GM18519 (cell line): ENCODE measurements at regions not wholly inside any gene's neighbourhood (a gene's known extent, or its start where the extent isn't known, plus 50 kb on each side); places are given as distances from the start of the nearest gene placed in this dataset.

Experiments
- ATAC-seq: cut with Tn5 transposase; IDR thresholded peaks from one replicate; pipeline ENCODE4 v1.9.1; 2021; ENCODE audit warnings: mild to moderate bottlenecking, moderate library complexity; ENCODE audit not compliant: unreplicated experiment, low FRiP score

- ATAC-seq, result no peak
These were observed 253.4 kb downstream of the SLITRK6 start for GRCh38 chr13:85545771-85546170.

- no peak for ATAC-seq
These were observed 254.5 kb downstream of the SLITRK6 start for GRCh38 chr13:85544756-85545155.

GRCh38 chr13:85543144-85543543 is 256.1 kb downstream of the SLITRK6 start:
- ATAC-seq, result no peak

GRCh38 chr13:85541476-85541875 is 257.7 kb downstream of the SLITRK6 start:
- ATAC-seq, result no peak

- ATAC-seq, result no peak
These were observed 260.3 kb downstream of the SLITRK6 start for GRCh38 chr13:85538957-85539356.

- no peak for ATAC-seq
These were observed 261.6 kb downstream of the SLITRK6 start for GRCh38 chr13:85537601-85538000.

- no peak for ATAC-seq
These were observed 262.5 kb downstream of the SLITRK6 start for GRCh38 chr13:85536706-85537105.

- ATAC-seq, result no peak
These were observed 263.7 kb downstream of the SLITRK6 start for GRCh38 chr13:85535316-85536084.

GRCh38 chr13:85533911-85534310 is 265.3 kb downstream of the SLITRK6 start:
- no peak for ATAC-seq

- no peak for ATAC-seq
These were observed 270.0 kb downstream of the SLITRK6 start for GRCh38 chr13:85529218-85529594.

- no peak for ATAC-seq
These were observed 270.6 kb downstream of the SLITRK6 start for GRCh38 chr13:85528491-85529217.

- ATAC-seq, result no peak
These were observed 271.9 kb downstream of the SLITRK6 start for GRCh38 chr13:85527316-85527715.

GRCh38 chr13:85525411-85525810 is 273.8 kb downstream of the SLITRK6 start:
- ATAC-seq, result no peak

- ATAC-seq, result no peak
These were observed 277.6 kb downstream of the SLITRK6 start for GRCh38 chr13:85521657-85522056.

- no peak for ATAC-seq
These were observed 278.8 kb downstream of the SLITRK6 start for GRCh38 chr13:85520445-85520844.

GRCh38 chr13:85519363-85519762 is 279.9 kb downstream of the SLITRK6 start:
- no peak for ATAC-seq

- no peak for ATAC-seq
These were observed 286.8 kb downstream of the SLITRK6 start for GRCh38 chr13:85512421-85512820.

GRCh38 chr13:85509512-85509911 is 289.7 kb downstream of the SLITRK6 start:
- no peak for ATAC-seq

GRCh38 chr13:85508683-85509329 is 290.4 kb downstream of the SLITRK6 start:
- no peak for ATAC-seq

GRCh38 chr13:85503797-85504196 is 295.4 kb downstream of the SLITRK6 start:
- no peak for ATAC-seq

GRCh38 chr13:85501616-85502015 is 297.6 kb downstream of the SLITRK6 start:
- ATAC-seq, result no peak
